HepG2 (cell line): ENCODE measurements at regions not wholly inside any gene's neighbourhood (a gene's known extent, or its start where the extent isn't known, plus 50 kb on each side); places are given as distances from the start of the nearest gene placed in this dataset.

Experiments used
- ATAC-seq: fragments of 200-7000 bp; cut with Tn5 transposase; 3 replicates; pipeline ENCODE4 v1.9.1; 2020; ENCODE audit warnings: mild to moderate bottlenecking, moderate library complexity
- BruUV-seq: library from RNA; stranded (reverse); fragments of 400-500 nt; replicated peaks from 2 replicates; lab custom pipeline; 2021; lab: Mats Ljungman, UMichigan
- CTCF ChIA-PET: fragments of 300-600 bp; formaldehyde crosslinking; extraction: SDS; loops from one replicate; lab custom pipeline; 2021; ENCODE audit warnings: low total read pairs, inconsistent platforms, low intra/inter-chr PET ratio; lab: Yijun Ruan, JAX
- POLR2A ChIA-PET: fragments of 350-600 bp; sonication (Branson Sonifier 250); formaldehyde crosslinking; loops from one replicate; lab custom pipeline; 2020; ENCODE audit warnings: antibody characterized with exemption, inconsistent platforms; lab: Yijun Ruan, JAX
- DNase-seq: peaks from one replicate; pipeline ENCODE4 v3.0.0-alpha.2; 2015; ENCODE audit warnings: low spot score
- FAIRE-seq: peaks from 3 replicates; lab custom pipeline; 2011; peaks lifted over from hg19 to GRCh38; lab: Jason Lieb, UNC
- H2AFZ ChIP-seq: one replicate; pipeline ENCODE4 v1.6.1; 2011; ENCODE audit warnings: low read length, inconsistent platforms
- H3K27ac ChIP-seq: fragments of 300-600 bp; 3 replicates; pipeline ENCODE4 v1.8.0; 2011; ENCODE audit warnings: mixed run types, mild to moderate bottlenecking, mixed read lengths, low read length, inconsistent platforms; ENCODE audit not compliant: insufficient read depth; ENCODE audit errors: extremely low read length
- H3K27me3 ChIP-seq, 2 experiments: fragments of 200-600 bp in 1 of 2; 2 replicates in 1 of 2; 3 replicates in 1 of 2; pipeline versions ENCODE4 v1.6.0 to v1.8.0; 2011; ENCODE audit warnings: low read length in 2 of 2, mild to moderate bottlenecking in 2 of 2, moderate library complexity in 2 of 2, inconsistent platforms in 1 of 2; ENCODE audit not compliant: insufficient read depth in 2 of 2, control insufficient read depth in 1 of 2
- H3K36me3 ChIP-seq, 2 experiments: fragments of 200-600 bp in 1 of 2; replicated peaks in 1 of 2; 2 replicates in 1 of 2; 3 replicates in 1 of 2; pipeline versions ENCODE4 v1.5.1 to v1.8.0; 2011; ENCODE audit warnings: low read length in 2 of 2, inconsistent platforms in 1 of 2; ENCODE audit not compliant: insufficient read depth in 2 of 2, control insufficient read depth in 1 of 2
- H3K4me1 ChIP-seq: 2 replicates; pipeline ENCODE4 v1.5.1; 2012; ENCODE audit warnings: low read length, inconsistent platforms; ENCODE audit not compliant: insufficient read depth
- H3K4me2 ChIP-seq: 2 replicates; pipeline ENCODE4 v1.6.0; 2011; ENCODE audit warnings: low read depth, low read length, inconsistent platforms
- H3K4me3 ChIP-seq, 3 experiments: fragments of 200-600 bp in 1 of 3; sonication (generic), shearing (Covaris generic) in 1 of 3; replicated peaks in 1 of 3; 2 replicates each; pipeline ENCODE4 v1.5.1; 2011 to 2016; ENCODE audit warnings: low read length in 3 of 3, inconsistent platforms in 2 of 3, low read depth in 2 of 3, mild to moderate bottlenecking in 2 of 3, control low read depth in 1 of 3, mixed read lengths in 1 of 3; ENCODE audit not compliant: insufficient read depth in 1 of 3
- H3K79me2 ChIP-seq: one replicate; pipeline ENCODE4 v1.6.1; 2011; ENCODE audit warnings: low read length, inconsistent platforms; ENCODE audit not compliant: insufficient read depth
- H3K9ac ChIP-seq: 2 replicates; pipeline ENCODE4 v1.6.0; 2011; ENCODE audit warnings: mild to moderate bottlenecking, low read depth, low read length, inconsistent platforms; ENCODE audit not compliant: insufficient read depth
- H3K9me3 ChIP-seq: 2 replicates; pipeline ENCODE4 v1.5.1; 2012; ENCODE audit warnings: mild to moderate bottlenecking, low read length
- H4K20me1 ChIP-seq: 2 replicates; pipeline ENCODE4 v1.6.0; 2011; ENCODE audit warnings: inconsistent platforms, mild to moderate bottlenecking, low read length, moderate library complexity; ENCODE audit not compliant: insufficient read depth
- KDM5B ChIP-seq: sonication (generic); formaldehyde crosslinking; IDR thresholded peaks from 2 replicates; pipeline ENCODE4 v1.4.0; 2020; ENCODE audit warnings: missing genetic modification reagents, mild to moderate bottlenecking, borderline replicate concordance
- MEF2D ChIP-seq: sonication (generic); formaldehyde crosslinking; IDR thresholded peaks from 2 replicates; pipeline ENCODE4 v1.5.1; 2020; ENCODE audit warnings: mild to moderate bottlenecking, missing genetic modification reagents
- NR3C1 ChIP-seq: sonication (generic); formaldehyde crosslinking; IDR thresholded peaks from 2 replicates; pipeline ENCODE4 v1.4.0; 2020; ENCODE audit warnings: missing genetic modification reagents
- SMC3 ChIP-seq: IDR thresholded peaks from 2 replicates; pipeline ENCODE4 v1.6.1; 2011; ENCODE audit warnings: low read length, improper control_type of control experiment
- TERF1 ChIP-seq: sonication (generic); formaldehyde crosslinking; IDR thresholded peaks from 2 replicates; pipeline ENCODE4 v1.8.0; 2022; ENCODE audit warnings: mild to moderate bottlenecking, missing genetic modification reagents, moderate library complexity
- ZBTB33 ChIP-seq: sonication (generic); formaldehyde crosslinking; IDR thresholded peaks from 2 replicates; pipeline ENCODE4 v1.4.0; 2020; ENCODE audit warnings: missing genetic modification reagents
- ZFP36 ChIP-seq: fragments of 150-350 bp; IDR thresholded peaks from 2 replicates; pipeline ENCODE4 v1.6.1; 2018; ENCODE audit warnings: borderline replicate concordance, low read length, low read depth; ENCODE audit not compliant: partially characterized antibody
- ZNF121 ChIP-seq: sonication (generic); formaldehyde crosslinking; IDR thresholded peaks from 2 replicates; pipeline ENCODE4 v1.5.0; 2020; ENCODE audit warnings: mild to moderate bottlenecking, missing genetic modification reagents
- ZNF432 ChIP-seq: sonication (generic); formaldehyde crosslinking; IDR thresholded peaks from 2 replicates; pipeline ENCODE4 v1.5.0; 2020; ENCODE audit warnings: missing genetic modification reagents, mild to moderate bottlenecking, borderline replicate concordance
- ZNF570 ChIP-seq: sonication (generic); formaldehyde crosslinking; IDR thresholded peaks from 2 replicates; pipeline ENCODE4 v1.4.0; 2020; ENCODE audit warnings: mild to moderate bottlenecking, missing genetic modification reagents, borderline replicate concordance
- WGBS: methylation state at CpG from one replicate; pipeline ENCODE4 v1.1.6; 2017; ENCODE audit warnings: low lambda C conversion rate; 5-methylcytosine and 5-hydroxymethylcytosine counted together
- in situ Hi-C: cut with HindIII; loops from 2 replicates; pipeline ENCODE4 v1.10.0; 2017; ENCODE audit warnings: low pct_unique_long_range_greater_than_20kb; ENCODE audit not compliant: extremely low pct_ligation_motif_present
- intact Hi-C: fragments of 100-400 bp; cut with micrococcal nuclease; formaldehyde crosslinking; loops from one replicate; pipeline ENCODE4 v1.10.0; 2022; ENCODE audit not compliant: unreplicated experiment

GRCh38 chr12:114898159-114898558, 214.2 kb upstream of the TBX3 start:
- Histone ChIP-seq H3K4me1 (peaks cover 9% of the 10 kb centered on the region; the same call in 1 of the 2 replicates), H3K4me2 (no peak overlapping the region), H3K36me3 (no peaks in the 10 kb centered on the region), H3K27me3 (peaks cover 0 to 6% of the 10 kb centered on the region in 2 experiments; a peak in 2 of 5 replicates), H3K27ac (no peak overlapping the region), H4K20me1 (no peaks in the 10 kb centered on the region), H3K79me2 (no peaks in the 10 kb centered on the region), H2AFZ (no peak overlapping the region), H3K4me3 (no peak overlapping the region), H3K9me3 (no peaks in the 10 kb centered on the region), H3K9ac (no peak overlapping the region)
- POLR2A ChIA-PET: no interaction called here
- intact Hi-C loops (no loop called here), in situ Hi-C loops (no loop called here)
- 10% methylated on average over 2 of the region's 2 CpGs for WGBS
- no TSS peak for BruUV-seq
- no peak for TF ChIP-seq ZFP36
- no peak for TF ChIP-seq NR3C1
- TF ChIP-seq KDM5B (CRISPR knock-in tag): no peak
- no peak for TF ChIP-seq MEF2D (CRISPR knock-in tag)
- TF ChIP-seq ZBTB33 (CRISPR knock-in tag): no peak
- no peak for TF ChIP-seq SMC3
- TF ChIP-seq ZNF121 (CRISPR knock-in tag): no peak
- no peak for TF ChIP-seq TERF1 (CRISPR knock-in tag)
- no peak for TF ChIP-seq ZNF570 (CRISPR knock-in tag)
- TF ChIP-seq ZNF432: no peak
- FAIRE-seq (no peak), DNase-seq (no peak), ATAC-seq (no peak)
- CTCF ChIA-PET: no interaction called here
